Activated naive CD4-positive, alpha-beta T cell treated with anti-CD3 and anti-CD28 coated beads, Interleukin-2, amount 50 U/mL, for 72 hours (primary cell): ENCODE measurements at regions not wholly inside any gene's neighbourhood (a gene's known extent, or its start where the extent isn't known, plus 50 kb on each side); places are given as distances from the start of the nearest gene placed in this dataset.
"Not testable (repeated sequence)": the region's sequence is repeated elsewhere in the genome, so short reads cannot be mapped to it uniquely, and the experiment has no call there.

Source experiments
- ATAC-seq, 2 donors: fragments of 150-1000 bp; cut with Tn5 transposase; 2 replicates each; pipeline ENCODE4 v1.10.0; 2021; ENCODE audit warnings: mild to moderate bottlenecking in 2 of 2, moderate library complexity in 2 of 2
- DNase-seq, 2 donors: peaks; one replicate each; pipeline ENCODE4 v3.0.0; 2021 to 2022; ENCODE audit warnings: low spot score in 2 of 2
- H3K27ac Mint-ChIP-seq, 2 donors: one replicate each; pipeline ENCODE4 v1.8.0; 2022; ENCODE audit warnings: mild to moderate bottlenecking in 2 of 2, mixed read lengths in 2 of 2
- H3K36me3 Mint-ChIP-seq, 2 donors: one replicate each; pipeline ENCODE4 v1.8.0; 2022; ENCODE audit warnings: mixed read lengths in 2 of 2
- H3K9me3 Mint-ChIP-seq, 2 donors: one replicate each; pipeline ENCODE4 v1.8.0; 2022; ENCODE audit warnings: mixed read lengths in 2 of 2

DNA sequence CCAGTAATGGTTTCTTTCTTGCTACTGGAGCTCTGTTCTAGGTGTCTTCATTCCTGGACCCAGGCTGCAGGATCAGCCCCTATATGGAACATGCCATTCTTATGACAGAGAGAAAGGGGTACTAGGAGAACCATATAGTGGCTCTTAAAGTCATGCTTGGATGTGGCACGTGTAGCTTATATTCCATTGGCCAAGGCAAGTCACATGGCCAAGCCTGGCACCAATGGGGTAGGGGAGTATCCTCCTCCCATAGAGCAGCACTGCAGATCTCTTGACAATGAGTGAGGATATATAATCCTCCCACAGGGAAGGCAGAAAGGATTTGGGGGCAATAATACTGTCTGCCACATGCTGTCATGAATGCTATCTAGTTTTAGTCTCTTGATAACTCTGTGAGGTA lies 193.3 kb downstream of the PALM2AKAP2 start:
- H3K9me3 Mint-ChIP-seq: peaks cover 0 to 10% of the 10 kb centered on the region in 2 donors
- H3K27ac Mint-ChIP-seq: peak overlapping the region; percentile 37 to 79
- DNase-seq: no peak
- peaks cover 0 to 19% of the 10 kb centered on the region in 2 donors for H3K36me3 Mint-ChIP-seq
- ATAC-seq: no peak

- H3K36me3 Mint-ChIP-seq: peaks cover 0 to 19% of the 10 kb centered on the region in 2 donors
- H3K9me3 Mint-ChIP-seq: peaks cover 0 to 10% of the 10 kb centered on the region in 2 donors
- DNase-seq (peak; percentile 62 to 63), ATAC-seq (peak; percentile 78 to 89)
- H3K27ac Mint-ChIP-seq: peak overlapping the region; percentile 79 to 82
Observed at GRCh38 chr9:109974143-109974917, 194.3 kb downstream of the PALM2AKAP2 start.

DNA sequence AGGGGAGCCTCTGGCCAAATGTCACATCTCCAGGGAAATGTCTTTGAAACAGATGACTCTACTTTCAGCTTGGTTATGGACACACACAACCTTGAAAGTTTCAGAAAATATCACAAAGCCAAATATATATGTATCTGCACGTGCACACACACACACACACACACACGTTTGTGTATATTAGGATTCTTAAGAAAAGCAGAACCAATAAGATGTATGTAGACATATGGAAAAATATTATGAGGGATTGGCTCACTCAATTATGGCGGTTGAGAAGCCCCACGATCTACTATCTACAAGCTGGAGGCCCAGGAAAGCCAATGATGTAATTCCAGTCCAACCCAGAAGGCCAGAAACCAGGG lies 194.9 kb downstream of the PALM2AKAP2 start:
- ATAC-seq (no peak), DNase-seq (no peak)
- Mint-ChIP-seq H3K36me3 (peaks cover 0 to 19% of the 10 kb centered on the region in 2 donors), H3K9me3 (peaks cover 0 to 10% of the 10 kb centered on the region in 2 donors), H3K27ac (peak overlapping the region; percentile 67 to 79)

- H3K36me3 Mint-ChIP-seq: peaks cover 0 to 19% of the 10 kb centered on the region in 2 donors
- ATAC-seq (no peak), DNase-seq (no peak)
- H3K9me3 Mint-ChIP-seq: peaks cover 0 to 10% of the 10 kb centered on the region in 2 donors
- peak overlapping the region; percentile 73 to 79 for H3K27ac Mint-ChIP-seq
Observed at GRCh38 chr9:109975574-109976295, 195.7 kb downstream of the PALM2AKAP2 start.

DNA sequence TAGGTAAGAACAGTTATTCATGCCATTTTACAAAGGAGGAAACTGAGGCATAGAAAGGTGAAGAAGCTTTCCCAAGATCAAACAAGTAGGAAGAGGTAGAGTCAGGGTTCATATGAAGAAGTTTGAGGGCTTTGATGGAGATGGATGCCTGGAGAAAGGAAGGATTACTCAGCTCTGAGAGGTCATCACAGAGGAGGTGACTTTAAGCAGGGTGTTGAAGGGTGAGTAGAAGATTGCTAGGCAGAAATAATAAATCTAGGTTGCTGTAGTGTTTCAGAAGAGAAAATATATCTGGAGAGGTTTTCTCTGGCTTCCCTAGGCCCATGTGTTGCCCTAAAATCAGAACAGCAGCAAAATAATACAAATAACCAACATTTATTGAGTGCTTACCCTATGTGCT lies 196.3 kb downstream of the PALM2AKAP2 start:
- Mint-ChIP-seq H3K27ac (peak overlapping the region in 1 of 2 donors; percentile 11), H3K9me3 (peaks cover 0 to 10% of the 10 kb centered on the region in 2 donors), H3K36me3 (peaks cover under 1 to 20% of the 10 kb centered on the region in 2 donors)
- ATAC-seq (no peak), DNase-seq (no peak)

- H3K36me3 Mint-ChIP-seq: peaks cover 9 to 22% of the 10 kb centered on the region in 2 donors
- no peak for DNase-seq
- peaks cover 6 to 14% of the 10 kb centered on the region in 2 donors for H3K9me3 Mint-ChIP-seq
- ATAC-seq: peak; percentile 27 to 43
- H3K27ac Mint-ChIP-seq: peak overlapping the region in 1 of 2 donors; percentile 15
Observed at GRCh38 chr9:109977521-109977920, 197.5 kb downstream of the PALM2AKAP2 start.

GRCh38 chr9:109981091-109981490 lies 201.1 kb downstream of the PALM2AKAP2 start:
- ATAC-seq (no peak), DNase-seq (no peak)
- H3K36me3 Mint-ChIP-seq: peaks cover 9% of the 10 kb centered on the region in 2 donors
- peaks cover 6 to 8% of the 10 kb centered on the region in 2 donors for H3K9me3 Mint-ChIP-seq
- H3K27ac Mint-ChIP-seq: no peak overlapping the region

- ATAC-seq (no peak), DNase-seq (no peak)
- Mint-ChIP-seq H3K27ac (no peak overlapping the region), H3K36me3 (peaks cover 20 to 38% of the 10 kb centered on the region in 2 donors), H3K9me3 (peaks cover 5 to 20% of the 10 kb centered on the region in 2 donors)
Observed at GRCh38 chr9:109986521-109986991, 206.6 kb downstream of the PALM2AKAP2 start.

- H3K27ac Mint-ChIP-seq: no peak overlapping the region
- DNase-seq (no peak), ATAC-seq (no peak)
- peaks cover 1 to 14% of the 10 kb centered on the region in 2 donors for H3K9me3 Mint-ChIP-seq
- H3K36me3 Mint-ChIP-seq: peaks cover 14 to 32% of the 10 kb centered on the region in 2 donors
Observed at GRCh38 chr9:109989296-109989695, 209.3 kb downstream of the PALM2AKAP2 start.

GRCh38 chr9:109990541-109990940 lies 210.5 kb downstream of the PALM2AKAP2 start:
- Mint-ChIP-seq H3K27ac (no peak overlapping the region), H3K9me3 (peaks cover 14 to 25% of the 10 kb centered on the region in 2 donors), H3K36me3 (peaks cover 21 to 42% of the 10 kb centered on the region in 2 donors)
- no peak for DNase-seq
- ATAC-seq: no peak

DNA sequence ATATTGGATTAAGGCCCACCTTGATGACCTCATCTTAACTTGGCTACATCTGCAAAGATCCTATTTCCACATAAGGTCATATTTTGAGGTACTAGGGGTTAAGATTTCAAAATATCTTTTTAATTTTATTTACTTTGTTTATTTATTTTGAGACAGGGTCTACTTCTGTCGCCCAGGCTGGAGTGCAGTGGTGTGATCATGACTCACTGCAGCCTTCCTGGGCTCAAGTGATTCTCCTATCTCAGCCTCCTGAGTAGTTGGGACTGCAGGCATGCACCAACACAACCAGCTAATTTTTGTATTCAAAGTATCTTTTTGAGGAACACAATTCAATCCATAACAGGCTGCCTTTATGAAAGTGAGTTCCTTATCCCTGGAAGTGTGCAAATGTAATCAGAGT lies 212.3 kb downstream of the PALM2AKAP2 start:
- no peak for ATAC-seq
- Mint-ChIP-seq H3K9me3 (peaks cover 17 to 29% of the 10 kb centered on the region in 2 donors), H3K27ac (no peak overlapping the region), H3K36me3 (peaks cover 26 to 47% of the 10 kb centered on the region in 2 donors)
- no peak for DNase-seq

- no peak for ATAC-seq
Observed at GRCh38 chr9:109993250-109993978, 213.4 kb downstream of the PALM2AKAP2 start.

DNA sequence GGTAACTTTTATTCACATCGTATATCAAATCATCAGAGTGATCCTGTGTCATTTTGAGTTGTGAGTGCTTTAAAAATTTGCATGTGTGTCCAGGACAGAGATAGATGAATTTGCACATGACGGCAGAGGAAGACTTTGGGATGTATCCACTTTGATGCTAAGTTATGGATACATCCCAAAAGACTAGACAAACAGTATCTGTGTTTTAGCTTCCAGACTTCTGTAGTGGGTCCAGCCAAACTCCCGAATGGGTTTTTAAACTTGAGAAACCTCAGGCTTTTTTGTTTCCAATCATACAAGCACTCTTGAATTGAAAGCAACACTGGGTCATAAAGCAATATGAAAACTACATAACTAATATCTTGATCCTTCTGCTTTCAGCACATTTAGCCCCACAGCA lies 213.8 kb downstream of the C9orf152 start:
- DNase-seq: no peak
- Mint-ChIP-seq H3K36me3 (peaks cover 22 to 30% of the 10 kb centered on the region in 2 donors), H3K27ac (no peak overlapping the region), H3K9me3 (peaks cover 15 to 17% of the 10 kb centered on the region in 2 donors)
- no peak for ATAC-seq

More at GRCh38 chr9:109993250-109993978, 213.4 kb downstream of the PALM2AKAP2 start:
- Mint-ChIP-seq H3K36me3 (peaks cover 26 to 37% of the 10 kb centered on the region in 2 donors), H3K27ac (peak overlapping the region in 1 of 2 donors; percentile 44), H3K9me3 (peaks cover 17 to 21% of the 10 kb centered on the region in 2 donors)
- no peak for DNase-seq

- no peak overlapping the region for H3K27ac Mint-ChIP-seq
- H3K9me3 Mint-ChIP-seq: peaks cover 20 to 28% of the 10 kb centered on the region in 2 donors
- DNase-seq (no peak), ATAC-seq (no peak)
- peaks cover 12 to 21% of the 10 kb centered on the region in 2 donors for H3K36me3 Mint-ChIP-seq
Observed at GRCh38 chr9:109996936-109997580, 210.9 kb downstream of the C9orf152 start.

DNA sequence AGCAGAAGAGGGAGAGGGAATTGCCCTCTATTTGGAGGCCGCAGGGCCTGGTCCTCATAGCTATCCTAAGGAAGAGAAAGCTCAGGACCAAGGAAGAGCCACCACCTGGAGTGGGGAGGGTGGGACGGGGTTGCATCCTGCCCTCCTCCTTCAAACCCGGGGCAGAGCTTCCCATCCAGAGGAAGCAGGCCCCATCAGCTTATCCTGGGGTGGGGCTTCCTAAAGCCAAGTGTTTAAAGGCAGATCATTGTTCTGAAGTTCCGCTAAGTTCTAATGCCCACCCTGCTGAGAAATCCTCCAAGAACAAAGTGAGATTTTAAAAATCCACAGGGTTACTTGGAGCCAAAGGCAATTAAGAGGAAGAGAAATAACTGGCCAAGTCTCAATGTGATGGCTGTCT lies 210.3 kb downstream of the C9orf152 start:
- H3K9me3 Mint-ChIP-seq: peaks cover 21 to 28% of the 10 kb centered on the region in 2 donors
- DNase-seq (no peak), ATAC-seq (no peak)
- no peak overlapping the region for H3K27ac Mint-ChIP-seq
- peaks cover 13 to 21% of the 10 kb centered on the region in 2 donors for H3K36me3 Mint-ChIP-seq

GRCh38 chr9:110005521-110005920 lies 202.4 kb downstream of the C9orf152 start:
- ATAC-seq, DNase-seq, H3K27ac Mint-ChIP-seq: not testable (repeated sequence)

More at GRCh38 chr9:110005521-110005920, 202.4 kb downstream of the C9orf152 start:
- peaks cover 11 to 52% of the 10 kb centered on the region in 2 donors for H3K36me3 Mint-ChIP-seq
- peaks cover 21 to 43% of the 10 kb centered on the region in 2 donors for H3K9me3 Mint-ChIP-seq
